ENCODE measurements at regions not wholly inside any gene's neighbourhood (a gene's known extent, or its start where the extent isn't known, plus 50 kb on each side); places are given as distances from the start of the nearest gene placed in this dataset.

DNA sequence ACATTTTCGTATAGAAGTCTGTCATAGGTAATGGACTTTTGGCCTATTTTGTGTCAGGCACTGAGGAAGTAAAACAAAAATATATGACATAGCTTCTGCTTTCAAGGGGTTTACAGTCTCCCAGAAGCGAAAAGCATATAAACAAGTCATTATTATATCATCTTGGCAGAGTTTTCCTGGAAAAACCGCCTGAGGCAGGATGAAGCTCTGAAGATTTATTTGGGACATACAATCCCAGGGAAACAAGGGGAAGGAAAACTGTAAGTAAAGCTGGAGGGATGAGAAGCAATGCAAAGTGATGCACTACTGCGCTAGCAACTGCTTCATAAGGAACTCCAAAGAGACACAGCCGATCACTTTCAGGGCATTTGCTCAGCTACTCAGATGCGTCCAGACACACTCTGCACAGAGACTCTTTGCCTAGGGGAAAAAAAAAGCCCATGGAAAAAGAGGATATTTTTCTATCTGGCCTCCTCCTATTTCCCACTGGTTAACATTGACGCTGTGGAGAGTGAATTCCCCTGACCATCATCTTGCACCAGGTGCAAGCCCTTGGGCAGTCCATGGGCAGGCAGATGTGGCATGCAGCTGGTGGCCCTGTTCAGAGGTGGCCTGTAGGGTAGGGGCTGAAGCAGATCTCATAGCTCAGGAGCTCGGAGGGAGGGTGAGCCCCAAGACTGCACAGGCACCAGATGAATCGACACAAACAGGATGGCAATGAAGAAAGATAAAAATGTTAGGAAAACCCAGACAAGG is 158.1 kb downstream of the METTL4 start:
- Mint-ChIP-seq H3K27ac (no peak overlapping the region), H3K4me3 (no peak overlapping the region), H3K9me3 (no peaks in the 10 kb centered on the region), H3K36me3 (ENCODE audit: low read depth) (no peaks in the 10 kb centered on the region), H3K27me3 (peaks cover 2% of the 10 kb centered on the region), H3K4me1 (no peaks in the 10 kb centered on the region)
- ChIA-PET CTCF (no interaction called here), POLR2A (no interaction called here)
- no peak for DNase-seq

DNA sequence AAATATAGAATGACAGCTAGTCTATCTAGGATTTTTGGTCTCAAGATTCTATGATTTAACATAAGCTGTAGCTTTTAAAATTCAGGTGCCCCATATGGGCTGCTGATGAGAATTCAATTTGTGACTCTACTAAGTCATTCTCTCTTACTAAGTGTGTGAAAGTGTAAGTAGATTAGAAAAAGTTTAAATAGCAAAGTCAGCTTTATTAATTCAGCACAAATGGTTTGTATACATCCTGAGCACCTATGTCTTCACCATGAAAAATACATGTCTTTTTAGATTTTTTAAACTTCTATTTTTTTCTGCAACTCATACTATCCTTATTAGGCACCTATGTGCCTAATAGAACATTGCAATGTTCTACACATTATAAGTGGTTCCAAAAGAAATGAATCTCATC is 157.1 kb downstream of the METTL4 start:
- Mint-ChIP-seq H3K4me1 (no peaks in the 10 kb centered on the region), H3K27ac (no peak overlapping the region), H3K36me3 (ENCODE audit: low read depth) (no peaks in the 10 kb centered on the region), H3K9me3 (no peaks in the 10 kb centered on the region), H3K4me3 (no peak overlapping the region), H3K27me3 (peaks cover 2% of the 10 kb centered on the region)
- CTCF ChIA-PET, result no interaction called here
- DNase-seq, result no peak
- POLR2A ChIA-PET, result no interaction called here

DNA sequence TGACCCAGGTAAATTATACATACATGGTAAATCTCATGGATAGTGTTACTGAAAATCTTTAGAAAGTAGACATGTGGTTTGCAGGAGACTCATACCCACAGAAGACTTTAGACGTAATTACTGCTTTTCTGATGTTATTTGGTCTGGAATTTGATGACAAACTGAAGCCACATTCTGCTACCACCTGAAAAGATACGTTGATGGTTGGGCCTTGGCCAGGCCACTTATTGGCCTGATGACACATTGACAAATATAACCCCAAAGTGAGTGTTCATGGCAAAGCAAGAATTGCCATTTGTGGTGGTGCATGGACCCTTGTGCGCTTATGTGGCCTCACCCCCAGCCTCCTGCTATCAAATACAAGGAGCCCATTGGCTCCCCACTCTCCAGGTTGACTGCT is 155.6 kb downstream of the METTL4 start:
- H3K36me3 Mint-ChIP-seq (ENCODE audit: low read depth), result no peaks in the 10 kb centered on the region
- POLR2A ChIA-PET, result no interaction called here
- no peak overlapping the region for H3K4me3 Mint-ChIP-seq
- H3K27ac Mint-ChIP-seq, result no peak overlapping the region
- DNase-seq, result no peak
- CTCF ChIA-PET, result no interaction called here
- H3K27me3 Mint-ChIP-seq, result peaks cover 6% of the 10 kb centered on the region
- H3K9me3 Mint-ChIP-seq, result no peaks in the 10 kb centered on the region
- no peaks in the 10 kb centered on the region for H3K4me1 Mint-ChIP-seq

DNA sequence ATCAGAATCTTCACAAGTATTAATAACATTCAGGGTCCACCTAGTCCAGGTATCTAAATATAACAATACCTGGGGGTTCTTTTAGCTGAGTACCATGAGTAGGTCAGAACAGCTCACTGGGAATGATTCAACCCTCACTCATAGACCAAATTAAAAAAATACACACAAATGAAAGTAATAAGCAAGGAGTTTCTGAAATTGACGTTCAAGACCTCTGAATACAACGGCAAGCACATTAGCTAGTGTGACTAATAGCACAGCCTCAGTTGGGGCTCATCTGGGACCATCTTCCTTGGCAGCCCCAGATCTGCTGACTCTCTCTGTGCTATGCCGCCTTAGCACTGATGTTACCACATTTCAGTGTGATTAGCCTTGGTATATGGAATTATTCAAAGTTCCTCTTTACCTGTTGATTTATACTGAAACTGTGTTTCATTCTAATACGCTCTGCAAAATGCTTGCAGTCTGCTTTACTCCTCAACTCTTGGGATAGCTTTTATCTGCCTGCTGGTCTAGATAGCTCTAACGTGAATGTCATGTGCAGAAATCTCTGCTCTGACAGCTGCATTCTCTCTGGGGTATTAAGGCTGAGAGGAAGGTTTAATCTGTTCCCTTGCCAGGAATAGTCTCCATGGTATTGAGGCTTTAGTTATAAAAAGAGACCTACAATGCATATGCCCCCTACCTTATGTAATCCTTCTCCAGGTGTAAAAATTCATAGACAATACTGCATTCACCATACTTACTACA is 153.3 kb downstream of the METTL4 start:
- Mint-ChIP-seq H3K9me3 (no peaks in the 10 kb centered on the region), H3K4me3 (no peak overlapping the region), H3K27me3 (peaks cover 6% of the 10 kb centered on the region), H3K36me3 (ENCODE audit: low read depth) (no peaks in the 10 kb centered on the region), H3K27ac (no peak overlapping the region), H3K4me1 (no peaks in the 10 kb centered on the region)
- ChIA-PET CTCF (no interaction called here), POLR2A (no interaction called here)
- DNase-seq, result no peak

DNA sequence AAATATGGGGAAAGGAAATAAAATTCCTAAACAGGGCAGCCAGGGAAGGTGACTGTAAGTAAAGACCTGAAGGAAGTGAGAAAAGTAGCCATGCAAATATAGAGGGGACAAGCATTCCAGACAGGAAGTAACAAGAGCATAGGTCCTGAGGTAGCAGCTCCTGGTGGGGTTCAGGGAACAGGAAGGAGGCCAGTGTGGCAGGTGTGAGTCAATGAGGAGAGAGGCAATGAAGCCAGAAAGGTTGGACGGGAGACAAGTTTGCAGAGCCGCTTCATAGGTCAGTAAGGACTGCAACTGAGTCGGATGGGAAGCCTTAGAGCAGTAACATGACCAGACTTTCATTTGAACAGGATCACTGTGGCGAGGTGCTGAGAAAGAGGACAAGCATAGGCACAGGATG is 150.9 kb downstream of the METTL4 start:
- Mint-ChIP-seq H3K4me1 (no peaks in the 10 kb centered on the region), H3K27me3 (peaks cover 6% of the 10 kb centered on the region), H3K36me3 (ENCODE audit: low read depth) (no peaks in the 10 kb centered on the region), H3K4me3 (no peak overlapping the region), H3K9me3 (no peaks in the 10 kb centered on the region), H3K27ac (no peak overlapping the region)
- ChIA-PET POLR2A (no interaction called here), CTCF (no interaction called here)
- no peak for DNase-seq

DNA sequence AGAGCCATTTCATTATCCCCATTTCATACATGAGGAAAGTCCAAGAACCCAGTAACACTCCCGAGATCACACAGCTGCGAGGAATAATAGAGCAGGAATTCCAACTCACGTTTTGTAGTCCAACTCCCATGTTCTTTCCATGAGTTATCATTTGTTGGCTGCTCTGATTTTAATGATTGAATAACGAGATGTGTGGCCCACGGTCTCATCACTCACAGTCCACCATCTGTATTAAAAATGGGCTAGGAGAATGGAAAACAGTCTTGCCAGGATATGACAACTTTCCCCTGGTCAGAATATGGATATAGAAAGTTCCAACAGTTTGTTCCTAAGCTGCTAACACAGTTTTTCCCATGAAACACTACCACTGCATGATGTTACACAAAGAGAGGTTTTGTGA is 147.5 kb downstream of the METTL4 start:
- Mint-ChIP-seq H3K36me3 (ENCODE audit: low read depth) (no peaks in the 10 kb centered on the region), H3K9me3 (peaks cover 2% of the 10 kb centered on the region), H3K27me3 (peaks cover 9% of the 10 kb centered on the region), H3K4me1 (no peaks in the 10 kb centered on the region), H3K4me3 (no peak overlapping the region), H3K27ac (no peak overlapping the region)
- DNase-seq, result no peak
- ChIA-PET CTCF (no interaction called here), POLR2A (no interaction called here)

DNA sequence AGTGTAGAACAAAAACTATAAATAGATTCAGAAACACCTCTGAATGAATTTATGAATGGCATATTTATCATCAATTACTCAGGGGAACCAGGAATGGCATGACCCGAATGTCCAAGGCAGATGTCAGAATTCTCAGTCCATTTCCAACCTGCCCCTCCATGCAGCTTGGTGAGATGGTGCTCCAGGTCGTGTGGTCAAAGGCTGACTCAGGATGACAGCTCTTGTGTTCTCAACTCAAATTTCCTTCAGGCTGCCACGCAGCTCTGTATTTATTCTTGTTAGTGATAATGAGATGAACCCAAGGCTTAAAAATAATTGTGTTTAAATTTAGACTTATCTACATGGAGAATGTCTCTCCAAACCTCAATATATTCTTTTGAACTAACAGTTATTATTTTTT is 146.9 kb downstream of the METTL4 start:
- peaks cover 2% of the 10 kb centered on the region for H3K9me3 Mint-ChIP-seq
- no peak overlapping the region for H3K27ac Mint-ChIP-seq
- peaks cover 9% of the 10 kb centered on the region for H3K27me3 Mint-ChIP-seq
- H3K4me1 Mint-ChIP-seq, result no peaks in the 10 kb centered on the region
- no peaks in the 10 kb centered on the region for H3K36me3 Mint-ChIP-seq (ENCODE audit: low read depth)
- POLR2A ChIA-PET, result no interaction called here
- no peak for DNase-seq
- no peak overlapping the region for H3K4me3 Mint-ChIP-seq
- CTCF ChIA-PET, result no interaction called here

DNA sequence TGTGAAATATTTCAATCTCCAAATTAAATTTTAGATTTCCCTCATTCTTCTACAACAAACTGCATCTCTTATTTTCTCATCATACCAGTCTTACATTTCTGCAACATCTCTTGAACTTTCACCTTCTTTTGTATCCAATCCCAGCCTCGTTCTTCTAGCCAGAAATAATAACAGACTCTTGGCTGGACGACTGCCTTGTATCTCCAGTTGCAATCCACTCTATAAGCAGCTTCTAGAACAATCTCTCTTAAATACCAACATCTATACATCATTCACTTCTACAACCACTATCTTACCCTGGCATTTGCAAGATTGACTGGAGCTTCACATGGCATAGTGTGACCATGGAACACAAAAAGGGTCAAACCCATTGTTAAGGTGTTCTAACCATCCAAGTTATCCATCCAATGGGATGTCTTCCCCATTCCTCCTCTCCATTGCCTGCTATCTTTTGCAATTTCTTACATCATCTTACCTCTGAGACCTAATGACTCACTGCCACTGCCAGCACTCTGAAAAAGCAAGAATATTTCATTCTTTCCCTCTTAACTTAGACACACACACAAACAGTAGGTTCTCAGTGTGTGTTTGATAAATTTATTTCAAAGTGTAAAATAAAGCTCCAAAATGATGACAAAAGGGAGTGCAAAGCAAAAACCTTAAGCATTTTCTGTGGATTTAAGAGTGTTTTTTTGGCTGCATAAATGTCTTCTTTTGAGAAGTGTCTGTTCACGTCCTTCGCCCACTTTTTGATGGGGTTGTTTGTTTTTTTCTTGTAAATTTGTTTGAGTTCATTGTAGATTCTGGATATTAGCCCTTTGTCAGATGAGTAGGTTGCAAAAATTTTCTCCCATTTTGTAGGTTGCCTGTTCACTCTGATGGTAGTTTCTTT is 145.6 kb downstream of the METTL4 start:
- Mint-ChIP-seq H3K9me3 (peaks cover 2% of the 10 kb centered on the region), H3K27me3 (peaks cover 5% of the 10 kb centered on the region), H3K27ac (no peak overlapping the region), H3K4me1 (no peaks in the 10 kb centered on the region), H3K36me3 (ENCODE audit: low read depth) (no peaks in the 10 kb centered on the region), H3K4me3 (no peak overlapping the region)
- no peak for DNase-seq
- ChIA-PET CTCF (no interaction called here), POLR2A (no interaction called here)

DNA sequence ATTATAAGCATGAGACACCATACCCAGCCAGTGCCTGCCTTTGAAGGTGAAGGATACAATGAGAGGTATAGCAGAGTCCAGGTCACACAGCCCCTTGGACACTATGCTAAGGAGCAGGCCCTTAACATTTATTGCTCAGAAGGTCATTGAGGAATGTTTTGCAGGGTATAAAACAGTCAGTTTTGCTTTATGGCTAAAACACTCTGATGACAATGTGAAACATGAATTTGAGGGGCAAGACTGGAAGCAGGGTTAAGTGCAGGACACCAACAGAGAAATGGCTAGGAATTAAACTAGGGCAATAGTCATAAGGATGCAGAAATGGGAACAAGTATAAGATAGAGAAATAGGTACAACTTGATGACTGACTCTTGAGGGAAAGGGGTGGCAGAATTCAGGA is 141.1 kb downstream of the METTL4 start:
- ChIA-PET POLR2A (no interaction called here), CTCF (no interaction called here)
- Mint-ChIP-seq H3K9me3 (peaks cover 2% of the 10 kb centered on the region), H3K27ac (no peak overlapping the region), H3K4me1 (no peaks in the 10 kb centered on the region), H3K4me3 (no peak overlapping the region), H3K27me3 (peaks cover 8% of the 10 kb centered on the region), H3K36me3 (ENCODE audit: low read depth) (no peaks in the 10 kb centered on the region)
- no peak for DNase-seq

DNA sequence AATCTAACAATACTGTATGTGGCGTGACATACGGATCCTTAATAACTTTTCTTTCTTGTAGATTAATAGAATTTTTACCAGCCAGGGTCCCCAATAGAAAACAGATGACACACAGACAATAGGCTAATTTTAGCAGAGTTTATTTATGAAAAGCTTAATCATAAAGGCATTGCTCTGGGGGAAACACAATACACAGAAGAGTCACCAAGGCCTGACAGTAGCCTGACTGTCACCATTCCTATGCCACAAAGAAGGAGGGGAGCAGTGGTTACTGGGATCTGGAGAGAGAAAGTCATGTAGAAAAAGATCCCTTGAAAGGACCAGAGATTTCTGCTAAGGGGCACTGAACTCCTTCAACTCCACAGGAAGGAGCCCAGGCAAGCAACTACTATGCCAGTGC is 139.5 kb downstream of the METTL4 start:
- POLR2A ChIA-PET, result no interaction called here
- H3K27ac Mint-ChIP-seq, result no peak overlapping the region
- CTCF ChIA-PET, result no interaction called here

DNA sequence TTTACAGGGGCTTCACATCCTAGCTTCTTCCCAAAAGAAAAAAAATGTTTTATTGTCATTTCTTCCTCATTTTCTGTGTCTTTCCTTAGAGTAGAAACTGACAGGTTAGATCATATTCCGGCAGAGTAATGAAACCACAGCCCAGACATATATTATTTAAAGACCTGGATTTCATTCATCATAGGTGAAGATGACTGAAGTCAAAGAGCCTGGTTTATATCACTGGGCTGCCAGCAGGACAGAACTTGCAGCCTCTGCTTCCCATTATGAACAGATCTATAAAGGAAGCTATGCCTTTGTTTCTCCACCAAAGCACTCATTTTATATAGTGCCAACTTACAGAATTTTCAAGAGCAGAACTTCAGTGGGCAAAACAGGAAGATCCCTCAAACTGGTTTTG is 137.9 kb downstream of the METTL4 start:
- Mint-ChIP-seq H3K27me3 (peaks cover 10% of the 10 kb centered on the region), H3K4me1 (no peaks in the 10 kb centered on the region), H3K36me3 (ENCODE audit: low read depth) (no peaks in the 10 kb centered on the region), H3K27ac (no peak overlapping the region), H3K9me3 (peaks cover 2% of the 10 kb centered on the region), H3K4me3 (no peak overlapping the region)
- ChIA-PET POLR2A (no interaction called here), CTCF (no interaction called here)
- no peak for DNase-seq

More for the DNA sequence above, 139.5 kb downstream of the METTL4 start:
- H3K36me3 Mint-ChIP-seq (ENCODE audit: low read depth), result no peaks in the 10 kb centered on the region
- H3K4me3 Mint-ChIP-seq, result no peak overlapping the region
- H3K9me3 Mint-ChIP-seq, result peaks cover 2% of the 10 kb centered on the region
- no peak for DNase-seq
- no peaks in the 10 kb centered on the region for H3K4me1 Mint-ChIP-seq
- H3K27me3 Mint-ChIP-seq, result peaks cover 10% of the 10 kb centered on the region

DNA sequence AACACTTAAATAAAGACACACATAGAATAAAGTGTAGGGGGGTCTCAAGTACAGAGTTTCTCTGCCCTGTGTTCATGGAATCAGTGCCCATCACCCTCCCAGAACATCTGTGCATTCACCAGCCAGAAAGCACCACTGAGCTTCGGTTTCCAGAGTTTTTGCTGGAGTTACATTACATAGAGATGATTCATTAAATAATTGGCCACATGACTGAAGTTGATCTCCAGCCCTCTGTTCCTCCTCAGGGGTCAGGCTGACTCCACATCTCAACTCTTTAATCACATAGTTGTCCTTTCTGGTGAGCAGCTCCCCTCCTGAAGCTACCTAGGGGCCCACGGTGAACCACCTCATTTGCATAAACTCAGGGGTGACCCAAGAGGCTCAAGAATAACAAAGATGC is 129.8 kb downstream of the METTL4 start:
- H3K9me3 Mint-ChIP-seq, result no peaks in the 10 kb centered on the region
- DNase-seq, result no peak
- POLR2A ChIA-PET, result no interaction called here
- H3K27ac Mint-ChIP-seq, result no peak overlapping the region
- H3K4me3 Mint-ChIP-seq, result no peak overlapping the region
- no peaks in the 10 kb centered on the region for H3K36me3 Mint-ChIP-seq (ENCODE audit: low read depth)
- CTCF ChIA-PET, result no interaction called here
- peaks cover 1% of the 10 kb centered on the region for H3K27me3 Mint-ChIP-seq
- H3K4me1 Mint-ChIP-seq, result no peaks in the 10 kb centered on the region

DNA sequence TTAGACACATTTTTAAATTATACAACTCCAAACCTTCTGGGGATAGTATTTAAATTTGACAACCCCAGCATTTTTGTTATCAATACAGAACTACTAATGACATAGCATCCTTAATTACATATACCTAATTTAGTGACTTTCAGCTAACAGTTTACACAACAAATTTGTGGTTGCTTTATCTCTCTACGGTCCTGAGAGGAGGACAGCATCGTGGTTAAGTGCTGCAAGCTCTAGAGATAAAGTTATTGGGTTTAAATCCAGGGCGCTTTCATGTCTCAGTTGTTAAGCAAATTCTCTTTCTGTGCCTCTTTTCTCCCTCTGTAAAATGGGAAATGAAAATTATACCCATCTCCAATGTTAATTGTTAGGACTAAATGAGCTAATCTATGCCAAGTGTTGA is 129.3 kb downstream of the METTL4 start:
- no peaks in the 10 kb centered on the region for H3K36me3 Mint-ChIP-seq (ENCODE audit: low read depth)
- POLR2A ChIA-PET, result no interaction called here

More for the DNA sequence above, 129.3 kb downstream of the METTL4 start:
- H3K9me3 Mint-ChIP-seq, result no peaks in the 10 kb centered on the region
- CTCF ChIA-PET, result no interaction called here
- H3K27ac Mint-ChIP-seq, result no peak overlapping the region
- no peak for DNase-seq
- no peak overlapping the region for H3K4me3 Mint-ChIP-seq
- peaks cover 1% of the 10 kb centered on the region for H3K27me3 Mint-ChIP-seq
- H3K4me1 Mint-ChIP-seq, result no peaks in the 10 kb centered on the region

Measured in activated CD4-positive, alpha-beta memory T cell treated with anti-CD3 and anti-CD28 coated beads, Interleukin-2, amount 10 ng/mL, durations not matched to agents 7 days and 5 days (primary cell).